Fibroblast of the aortic adventitia (primary cell): ENCODE measurements at regions not wholly inside any gene's neighbourhood (a gene's known extent, or its start where the extent isn't known, plus 50 kb on each side); places are given as distances from the start of the nearest gene placed in this dataset.
A peak's percentile ranks its signal among the peaks of the same experiment; 100 is the strongest.

Experiments used
- DNase-seq: peaks from one replicate; pipeline ENCODE4 v3.0.0-alpha.2; 2010; ENCODE audit warnings: low read depth
- H3K4me3 ChIP-seq: 2 replicates; pipeline ENCODE4 v1.5.1; 2011; ENCODE audit warnings: low read depth, mild to moderate bottlenecking, control low read depth, low read length, moderate library complexity
- CTCF ChIP-seq: IDR thresholded peaks from 2 replicates; pipeline ENCODE4 v1.5.1; 2011; ENCODE audit warnings: mild to moderate bottlenecking, low read length, control low read depth, inconsistent platforms; ENCODE audit not compliant: insufficient read depth

GRCh38 chr2:71988170-71988569 is 159.5 kb downstream of the CYP26B1 start:
- H3K4me3 ChIP-seq: no peak overlapping the region
- DNase-seq: no peak
- TF ChIP-seq CTCF: no peak

GRCh38 chr2:71976685-71977084 is 171.0 kb downstream of the CYP26B1 start:
- no peak overlapping the region for H3K4me3 ChIP-seq
- no peak for DNase-seq
- no peak for TF ChIP-seq CTCF

- DNase-seq: no peak
- TF ChIP-seq CTCF: no peak
- no peak overlapping the region for H3K4me3 ChIP-seq
These were observed 172.8 kb downstream of the CYP26B1 start for GRCh38 chr2:71974846-71975245.

GRCh38 chr2:71971493-71971892 is 176.2 kb downstream of the CYP26B1 start:
- TF ChIP-seq CTCF: no peak
- no peak overlapping the region for H3K4me3 ChIP-seq
- DNase-seq: no peak

- H3K4me3 ChIP-seq: no peak overlapping the region
- DNase-seq: no peak
- TF ChIP-seq CTCF: no peak
These were observed 182.1 kb downstream of the CYP26B1 start for GRCh38 chr2:71965530-71965929.

GRCh38 chr2:71962911-71963694 is 184.6 kb downstream of the CYP26B1 start:
- peak; percentile 61 for DNase-seq
- no peak for TF ChIP-seq CTCF
- H3K4me3 ChIP-seq: no peak overlapping the region

GRCh38 chr2:71962350-71962749 is 185.3 kb downstream of the CYP26B1 start:
- no peak for DNase-seq
- H3K4me3 ChIP-seq: no peak overlapping the region

More at GRCh38 chr2:71962350-71962749, 185.3 kb downstream of the CYP26B1 start:
- TF ChIP-seq CTCF: no peak
